GM18498 (cell line): ENCODE measurements at regions not wholly inside any gene's neighbourhood (a gene's known extent, or its start where the extent isn't known, plus 50 kb on each side); places are given as distances from the start of the nearest gene placed in this dataset.

Source experiments
- ATAC-seq: cut with Tn5 transposase; IDR thresholded peaks from one replicate; pipeline ENCODE4 v1.9.1; 2021; ENCODE audit warnings: mild to moderate bottlenecking, moderate library complexity; ENCODE audit not compliant: unreplicated experiment

- no peak for ATAC-seq
Measured at GRCh38 chr4:123259676-123260646, 136.6 kb upstream of the SPRY1 start.

GRCh38 chr4:123260653-123261052 is 135.9 kb upstream of the SPRY1 start:
- no peak for ATAC-seq

- no peak for ATAC-seq
Measured at GRCh38 chr4:123262080-123262479, 134.5 kb upstream of the SPRY1 start.

- ATAC-seq = no peak
Measured at GRCh38 chr4:123265443-123265842, 131.2 kb upstream of the SPRY1 start.

- ATAC-seq = no peak
Measured at GRCh38 chr4:123266221-123266620, 130.4 kb upstream of the SPRY1 start.

GRCh38 chr4:123278755-123279154 is 117.8 kb upstream of the SPRY1 start:
- no peak for ATAC-seq

GRCh38 chr4:123283371-123283895 is 113.2 kb upstream of the SPRY1 start:
- no peak for ATAC-seq

GRCh38 chr4:123284168-123284567 is 112.4 kb upstream of the SPRY1 start:
- ATAC-seq = no peak

- no peak for ATAC-seq
Measured at GRCh38 chr4:123286903-123287466, 109.6 kb upstream of the SPRY1 start.

- ATAC-seq = peak; percentile 90
Measured at GRCh38 chr4:123288309-123289025, 108.1 kb upstream of the SPRY1 start.

GRCh38 chr4:123291329-123291728 is 105.3 kb upstream of the SPRY1 start:
- ATAC-seq = no peak

GRCh38 chr4:123297836-123298235 is 98.8 kb upstream of the SPRY1 start:
- no peak for ATAC-seq

GRCh38 chr4:123298261-123298660 is 98.3 kb upstream of the SPRY1 start:
- no peak for ATAC-seq

- ATAC-seq = no peak
Measured at GRCh38 chr4:123298801-123299200, 97.8 kb upstream of the SPRY1 start.

- ATAC-seq = no peak
Measured at GRCh38 chr4:123299212-123299691, 97.3 kb upstream of the SPRY1 start.

- no peak for ATAC-seq
Measured at GRCh38 chr4:123300222-123301039, 96.2 kb upstream of the SPRY1 start.

GRCh38 chr4:123301923-123302322 is 94.7 kb upstream of the SPRY1 start:
- ATAC-seq = no peak

- ATAC-seq = peak; percentile 72
Measured at GRCh38 chr4:123304151-123304964, 92.2 kb upstream of the SPRY1 start.

- ATAC-seq = no peak
Measured at GRCh38 chr4:123305736-123306135, 90.9 kb upstream of the SPRY1 start.

- ATAC-seq = no peak
Measured at GRCh38 chr4:123306769-123307168, 89.8 kb upstream of the SPRY1 start.
